H9 (cell line): ENCODE measurements at regions not wholly inside any gene's neighbourhood (a gene's known extent, or its start where the extent isn't known, plus 50 kb on each side); places are given as distances from the start of the nearest gene placed in this dataset.

Source experiments
- DNase-seq: peaks from one replicate; pipeline ENCODE4 v3.0.0-alpha.2; 2017
- H2AFZ ChIP-seq: one replicate; pipeline ENCODE4 v1.6.1; 2013; ENCODE audit warnings: mild to moderate bottlenecking, low read length, control low read depth, moderate library complexity
- H2AK5ac ChIP-seq: 2 replicates; pipeline ENCODE4 v1.6.1; 2013; ENCODE audit warnings: low read length, control low read depth, mixed read lengths; ENCODE audit not compliant: insufficient read length
- H2BK120ac ChIP-seq: one replicate; pipeline ENCODE4 v1.6.1; 2013; ENCODE audit warnings: low read depth, mild to moderate bottlenecking, low read length, control low read depth, inconsistent platforms; ENCODE audit not compliant: poor library complexity, severe bottlenecking
- H2BK12ac ChIP-seq: 2 replicates; pipeline ENCODE4 v1.6.1; 2013; ENCODE audit warnings: low read length, control low read depth, mixed read lengths, low read depth; ENCODE audit not compliant: insufficient read length
- H2BK15ac ChIP-seq: 2 replicates; pipeline ENCODE4 v1.6.1; 2013; ENCODE audit warnings: low read depth, low read length, control low read depth
- H2BK20ac ChIP-seq: one replicate; pipeline ENCODE4 v1.6.1; 2013; ENCODE audit warnings: low read depth, mild to moderate bottlenecking, low read length, control low read depth, inconsistent platforms; ENCODE audit not compliant: poor library complexity, severe bottlenecking
- H2BK5ac ChIP-seq: 2 replicates; pipeline ENCODE4 v1.6.1; 2013; ENCODE audit warnings: low read length, control low read depth, mixed read lengths; ENCODE audit not compliant: insufficient read length
- H3K14ac ChIP-seq: 2 replicates; pipeline ENCODE4 v1.6.1; 2013; ENCODE audit warnings: low read length, control low read depth; ENCODE audit not compliant: insufficient read depth
- H3K18ac ChIP-seq: 2 replicates; pipeline ENCODE4 v1.6.1; 2013; ENCODE audit warnings: low read depth, mild to moderate bottlenecking, mixed read lengths, low read length, control low read depth; ENCODE audit not compliant: insufficient read length
- H3K23ac ChIP-seq: 2 replicates; pipeline ENCODE4 v1.6.1; 2013; ENCODE audit warnings: low read length, control low read depth, mixed read lengths, low read depth; ENCODE audit not compliant: insufficient read length
- H3K23me2 ChIP-seq: 2 replicates; pipeline ENCODE4 v1.6.1; 2013; ENCODE audit warnings: low read depth, mild to moderate bottlenecking, mixed read lengths, low read length, control low read depth; ENCODE audit not compliant: insufficient read length, poor library complexity, severe bottlenecking
- H3K27ac ChIP-seq: 2 replicates; pipeline ENCODE4 v1.5.1; 2013; ENCODE audit warnings: low read length, control low read depth, mixed read lengths, low read depth; ENCODE audit not compliant: insufficient read length
- H3K27me3 ChIP-seq: 2 replicates; pipeline ENCODE4 v1.6.1; 2013; ENCODE audit warnings: low read length, control low read depth, inconsistent platforms; ENCODE audit not compliant: insufficient read depth
- H3K4ac ChIP-seq: 2 replicates; pipeline ENCODE4 v1.6.1; 2013; ENCODE audit warnings: low read depth, mild to moderate bottlenecking, control low read depth, inconsistent platforms, low read length, moderate library complexity
- H3K4me1 ChIP-seq: 2 replicates; pipeline ENCODE4 v1.6.1; 2013; ENCODE audit warnings: low read length, control low read depth, inconsistent platforms; ENCODE audit not compliant: insufficient read depth
- H3K4me2 ChIP-seq: 2 replicates; pipeline ENCODE4 v1.6.1; 2013; ENCODE audit warnings: low read length, control low read depth, mixed read lengths; ENCODE audit not compliant: insufficient read length, insufficient read depth
- H3K56ac ChIP-seq: 2 replicates; pipeline ENCODE4 v1.6.1; 2013; ENCODE audit warnings: low read depth, mild to moderate bottlenecking, mixed read lengths, low read length, control low read depth; ENCODE audit not compliant: insufficient read length
- H3K79me1 ChIP-seq: 2 replicates; pipeline ENCODE4 v1.6.1; 2013; ENCODE audit warnings: low read depth, mild to moderate bottlenecking, moderate library complexity, low read length, control low read depth, inconsistent platforms; ENCODE audit not compliant: insufficient read depth, poor library complexity, severe bottlenecking
- H3K79me2 ChIP-seq: 2 replicates; pipeline ENCODE4 v1.6.1; 2013; ENCODE audit warnings: low read length, control low read depth, inconsistent platforms; ENCODE audit not compliant: insufficient read depth
- H3K9ac ChIP-seq: 2 replicates; pipeline ENCODE4 v1.6.1; 2013; ENCODE audit warnings: low read length, control low read depth, mixed read lengths; ENCODE audit not compliant: insufficient read length; ENCODE audit errors: extremely low read depth
- H3K9me3 ChIP-seq: one replicate; pipeline ENCODE4 v1.6.1; 2013; ENCODE audit warnings: low read depth, low read length, inconsistent platforms; ENCODE audit not compliant: control insufficient read depth
- H3T11ph ChIP-seq: one replicate; pipeline ENCODE4 v1.6.1; 2013; ENCODE audit warnings: mild to moderate bottlenecking, low read length, control low read depth, inconsistent platforms
- H4K20me1 ChIP-seq: one replicate; pipeline ENCODE4 v1.6.1; 2013; ENCODE audit not compliant: control insufficient read depth, insufficient read length, insufficient read depth
- H4K5ac ChIP-seq: 2 replicates; pipeline ENCODE4 v1.6.1; 2013; ENCODE audit warnings: low read depth, mild to moderate bottlenecking, mixed read lengths, low read length, control low read depth; ENCODE audit not compliant: insufficient read length
- H4K8ac ChIP-seq: replicated peaks from 2 replicates; pipeline ENCODE4 v1.6.1; 2013; ENCODE audit warnings: low read length, control low read depth, mixed read lengths, low read depth; ENCODE audit not compliant: insufficient read length
- H4K91ac ChIP-seq: 2 replicates; pipeline ENCODE4 v1.6.1; 2013; ENCODE audit warnings: low read depth, mild to moderate bottlenecking, moderate library complexity, mixed read lengths, low read length, control low read depth; ENCODE audit not compliant: insufficient read length
- H3K27ac Mint-ChIP-seq, 3 experiments: 2 replicates in 2 of 3; 3 replicates in 1 of 3; pipeline ENCODE4 v1.8.0; 2020 to 2021; ENCODE audit warnings: mixed read lengths in 3 of 3, mild to moderate bottlenecking in 1 of 3, moderate library complexity in 1 of 3
- H3K27me3 Mint-ChIP-seq: 2 replicates; pipeline ENCODE4 v1.8.0; 2021; ENCODE audit warnings: low read depth, mild to moderate bottlenecking, moderate library complexity, mixed read lengths
- H3K36me3 Mint-ChIP-seq, 3 experiments: 2 replicates in 2 of 3; 3 replicates in 1 of 3; pipeline ENCODE4 v1.8.0; 2020 to 2021; ENCODE audit warnings: low read depth in 3 of 3, mixed read lengths in 3 of 3; ENCODE audit not compliant: insufficient read depth in 1 of 3
- H3K4me1 Mint-ChIP-seq, 2 experiments: 2 replicates each; pipeline ENCODE4 v1.8.0; 2020; ENCODE audit warnings: mixed read lengths in 2 of 2
- H3K4me3 Mint-ChIP-seq, 2 experiments: 2 replicates in 1 of 2; 3 replicates in 1 of 2; pipeline ENCODE4 v1.8.0; 2020 to 2021; ENCODE audit warnings: mild to moderate bottlenecking in 2 of 2, mixed read lengths in 2 of 2, moderate library complexity in 1 of 2
- H3K9me3 Mint-ChIP-seq, 2 experiments: 2 replicates in 1 of 2; 3 replicates in 1 of 2; pipeline ENCODE4 v1.8.0; 2020; ENCODE audit warnings: mild to moderate bottlenecking in 2 of 2, mixed read lengths in 2 of 2, moderate library complexity in 1 of 2
- WGBS: extraction: QIAGEN DNeasy Blood & Tissue Kit; methylation state at CpG from one replicate; pipeline ENCODE4 v1.1.7; 2013; ENCODE audit warnings: missing lambda C conversion rate, low lambda C conversion rate, mixed read lengths; ENCODE audit not compliant: insufficient read length; ENCODE audit errors: extremely low coverage; 5-methylcytosine and 5-hydroxymethylcytosine counted together
- TF ChIP-seq, protein P1 (sequence below): fragments of 200-600 bp; sonication (generic); conservative IDR thresholded peaks from 3 replicates; pipeline ENCODE4 v1.8.0; 2021; ENCODE audit warnings: antibody characterized with exemption, mild to moderate bottlenecking

DNA sequence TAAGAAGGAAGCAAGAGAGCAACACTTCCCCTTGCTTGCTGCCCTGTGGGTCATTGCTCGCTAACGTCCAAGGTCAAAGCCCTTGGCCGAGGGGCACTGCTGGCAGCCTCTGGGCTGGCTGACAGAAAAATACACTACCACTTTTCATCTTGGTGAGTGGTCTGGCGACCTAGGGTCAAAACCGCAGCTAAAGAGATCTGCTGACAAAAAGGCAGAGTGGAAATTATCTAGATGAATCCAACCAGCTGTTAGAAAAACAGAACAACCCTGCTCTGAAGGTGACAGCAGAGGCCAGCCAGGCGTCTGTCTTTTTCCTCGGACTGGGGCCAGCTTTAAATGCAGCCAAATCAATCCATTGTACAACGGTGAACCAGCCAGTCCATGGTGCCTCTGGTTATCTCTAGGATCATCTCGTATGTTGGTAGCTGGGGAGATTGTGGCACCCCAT, 92.6 kb downstream of the CD8B2 start:
- H3K23ac ChIP-seq, result no peak overlapping the region
- no peaks in the 10 kb centered on the region for H3K4me1 ChIP-seq
- no peak for DNase-seq
- H4K20me1 ChIP-seq, result no peaks in the 10 kb centered on the region
- no peak overlapping the region for H3K14ac ChIP-seq
- H2BK5ac ChIP-seq, result no peak overlapping the region
- peaks cover 16 to 22% of the 10 kb centered on the region in 2 experiments for H3K4me1 Mint-ChIP-seq
- H2BK20ac ChIP-seq, result no peak overlapping the region
- H2BK12ac ChIP-seq, result no peak overlapping the region
- no peaks in the 10 kb centered on the region for H3K9me3 ChIP-seq
- H3K9me3 Mint-ChIP-seq, result no peaks in the 10 kb centered on the region
- no peak overlapping the region for H4K8ac ChIP-seq
- no peak overlapping the region for H3K4ac ChIP-seq
- no peaks in the 10 kb centered on the region for H3K36me3 Mint-ChIP-seq
- peaks cover 4% of the 10 kb centered on the region for H3K23me2 ChIP-seq
- H4K5ac ChIP-seq, result no peak overlapping the region
- H3K79me2 ChIP-seq, result no peaks in the 10 kb centered on the region
- H4K91ac ChIP-seq, result no peak overlapping the region
- peaks cover 40% of the 10 kb centered on the region for H3K27me3 Mint-ChIP-seq
- no peak overlapping the region for H3K18ac ChIP-seq
- no peak overlapping the region for H2BK120ac ChIP-seq
- no CpG with 5 or more reads among the region's 9 CpGs for WGBS
- no peak overlapping the region for H3T11ph ChIP-seq
- H3K4me2 ChIP-seq, result no peak overlapping the region
- no peak overlapping the region for H3K4me3 Mint-ChIP-seq
- H3K27me3 ChIP-seq, result no peaks in the 10 kb centered on the region; the same call in 1 of the 2 replicates
- H2AK5ac ChIP-seq, result no peak overlapping the region
- H3K27ac Mint-ChIP-seq, result no peak overlapping the region
- no peak overlapping the region for H3K9ac ChIP-seq
- no peak overlapping the region for H3K56ac ChIP-seq
- no peak overlapping the region for H2AFZ ChIP-seq
- H2BK15ac ChIP-seq, result no peak overlapping the region
- H3K79me1 ChIP-seq, result no peaks in the 10 kb centered on the region
- TF ChIP-seq, protein P1, sequence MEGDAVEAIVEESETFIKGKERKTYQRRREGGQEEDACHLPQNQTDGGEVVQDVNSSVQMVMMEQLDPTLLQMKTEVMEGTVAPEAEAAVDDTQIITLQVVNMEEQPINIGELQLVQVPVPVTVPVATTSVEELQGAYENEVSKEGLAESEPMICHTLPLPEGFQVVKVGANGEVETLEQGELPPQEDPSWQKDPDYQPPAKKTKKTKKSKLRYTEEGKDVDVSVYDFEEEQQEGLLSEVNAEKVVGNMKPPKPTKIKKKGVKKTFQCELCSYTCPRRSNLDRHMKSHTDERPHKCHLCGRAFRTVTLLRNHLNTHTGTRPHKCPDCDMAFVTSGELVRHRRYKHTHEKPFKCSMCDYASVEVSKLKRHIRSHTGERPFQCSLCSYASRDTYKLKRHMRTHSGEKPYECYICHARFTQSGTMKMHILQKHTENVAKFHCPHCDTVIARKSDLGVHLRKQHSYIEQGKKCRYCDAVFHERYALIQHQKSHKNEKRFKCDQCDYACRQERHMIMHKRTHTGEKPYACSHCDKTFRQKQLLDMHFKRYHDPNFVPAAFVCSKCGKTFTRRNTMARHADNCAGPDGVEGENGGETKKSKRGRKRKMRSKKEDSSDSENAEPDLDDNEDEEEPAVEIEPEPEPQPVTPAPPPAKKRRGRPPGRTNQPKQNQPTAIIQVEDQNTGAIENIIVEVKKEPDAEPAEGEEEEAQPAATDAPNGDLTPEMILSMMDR, result no peak
- no peak overlapping the region for H3K27ac ChIP-seq
